Thoracic aorta (tissue), 2 donors: ENCODE measurements at regions not wholly inside any gene's neighbourhood (a gene's known extent, or its start where the extent isn't known, plus 50 kb on each side); places are given as distances from the start of the nearest gene placed in this dataset.

Experiments
- ATAC-seq: fragments of 150-250 bp; one replicate; pipeline ENCODE4 v1.8.0; 2017; ENCODE audit warnings: low read depth; ENCODE audit not compliant: insufficient number of reproducible peaks, low FRiP score
- DNase-seq: peaks from one replicate; pipeline ENCODE4 v3.0.0-alpha.2; 2020; ENCODE audit warnings: low spot score
- H3K27ac ChIP-seq, 2 donors: fragments of 200-600 bp; sonication (generic); 1 replicate in 1 of 2; 2 replicates in 1 of 2; pipeline ENCODE4 v1.5.1; 2016; ENCODE audit warnings: mild to moderate bottlenecking in 2 of 2, moderate library complexity in 2 of 2
- H3K27me3 ChIP-seq: fragments of 200-600 bp; sonication (generic); replicated peaks from 2 replicates; pipeline ENCODE4 v1.6.0; 2016; ENCODE audit warnings: mild to moderate bottlenecking; ENCODE audit not compliant: insufficient read depth
- H3K36me3 ChIP-seq: fragments of 200-600 bp; sonication (generic); one replicate; pipeline ENCODE4 v1.5.1; 2016
- H3K4me1 ChIP-seq, 2 donors: fragments of 200-600 bp; sonication (generic); 1 replicate in 1 of 2; 2 replicates in 1 of 2; pipeline versions ENCODE4 v1.5.1 to v1.6.0; 2016; ENCODE audit warnings: low read depth in 2 of 2, mild to moderate bottlenecking in 1 of 2; ENCODE audit not compliant: control insufficient read depth in 1 of 2
- H3K4me3 ChIP-seq: fragments of 200-600 bp; sonication (generic); 2 replicates; pipeline ENCODE4 v1.5.1; 2016; ENCODE audit warnings: mild to moderate bottlenecking
- H3K9me3 ChIP-seq: fragments of 200-600 bp; sonication (generic); 2 replicates; pipeline ENCODE4 v1.5.1; 2016
- TF ChIP-seq, protein P1 (sequence below): fragments of 200-600 bp; sonication (generic); IDR thresholded peaks from one replicate; pipeline ENCODE4 v1.5.1; 2019; ENCODE audit warnings: antibody characterized with exemption

DNA sequence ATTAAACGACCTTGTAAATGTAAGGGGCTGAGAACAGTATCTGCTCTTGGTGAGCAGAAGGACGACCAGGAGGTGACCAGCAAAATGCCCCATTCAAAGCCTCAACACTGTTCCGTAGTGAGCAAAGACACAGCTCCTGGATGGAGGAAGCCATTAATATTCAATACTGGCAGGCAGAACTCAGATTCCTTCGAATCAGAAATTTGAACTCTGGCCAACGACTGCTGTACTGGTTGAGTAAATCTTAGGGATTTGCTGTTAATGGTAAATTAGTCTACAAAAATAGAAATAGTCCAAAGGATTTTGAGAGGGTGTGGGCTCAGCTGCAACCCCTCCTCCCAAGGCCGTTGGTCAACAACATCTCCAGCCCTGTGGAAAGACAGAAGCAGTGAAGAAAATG lies 130.5 kb upstream of the PFKP start:
- H3K27ac ChIP-seq: no peak overlapping the region
- H3K9me3 ChIP-seq: no peaks in the 10 kb centered on the region
- no peaks in the 10 kb centered on the region for H3K4me1 ChIP-seq
- no peaks in the 10 kb centered on the region for H3K27me3 ChIP-seq
- no peak for ATAC-seq
- no peak overlapping the region for H3K4me3 ChIP-seq
- TF ChIP-seq, protein P1, sequence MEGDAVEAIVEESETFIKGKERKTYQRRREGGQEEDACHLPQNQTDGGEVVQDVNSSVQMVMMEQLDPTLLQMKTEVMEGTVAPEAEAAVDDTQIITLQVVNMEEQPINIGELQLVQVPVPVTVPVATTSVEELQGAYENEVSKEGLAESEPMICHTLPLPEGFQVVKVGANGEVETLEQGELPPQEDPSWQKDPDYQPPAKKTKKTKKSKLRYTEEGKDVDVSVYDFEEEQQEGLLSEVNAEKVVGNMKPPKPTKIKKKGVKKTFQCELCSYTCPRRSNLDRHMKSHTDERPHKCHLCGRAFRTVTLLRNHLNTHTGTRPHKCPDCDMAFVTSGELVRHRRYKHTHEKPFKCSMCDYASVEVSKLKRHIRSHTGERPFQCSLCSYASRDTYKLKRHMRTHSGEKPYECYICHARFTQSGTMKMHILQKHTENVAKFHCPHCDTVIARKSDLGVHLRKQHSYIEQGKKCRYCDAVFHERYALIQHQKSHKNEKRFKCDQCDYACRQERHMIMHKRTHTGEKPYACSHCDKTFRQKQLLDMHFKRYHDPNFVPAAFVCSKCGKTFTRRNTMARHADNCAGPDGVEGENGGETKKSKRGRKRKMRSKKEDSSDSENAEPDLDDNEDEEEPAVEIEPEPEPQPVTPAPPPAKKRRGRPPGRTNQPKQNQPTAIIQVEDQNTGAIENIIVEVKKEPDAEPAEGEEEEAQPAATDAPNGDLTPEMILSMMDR: no peak
- no peak for DNase-seq
- H3K36me3 ChIP-seq: no peaks in the 10 kb centered on the region

DNA sequence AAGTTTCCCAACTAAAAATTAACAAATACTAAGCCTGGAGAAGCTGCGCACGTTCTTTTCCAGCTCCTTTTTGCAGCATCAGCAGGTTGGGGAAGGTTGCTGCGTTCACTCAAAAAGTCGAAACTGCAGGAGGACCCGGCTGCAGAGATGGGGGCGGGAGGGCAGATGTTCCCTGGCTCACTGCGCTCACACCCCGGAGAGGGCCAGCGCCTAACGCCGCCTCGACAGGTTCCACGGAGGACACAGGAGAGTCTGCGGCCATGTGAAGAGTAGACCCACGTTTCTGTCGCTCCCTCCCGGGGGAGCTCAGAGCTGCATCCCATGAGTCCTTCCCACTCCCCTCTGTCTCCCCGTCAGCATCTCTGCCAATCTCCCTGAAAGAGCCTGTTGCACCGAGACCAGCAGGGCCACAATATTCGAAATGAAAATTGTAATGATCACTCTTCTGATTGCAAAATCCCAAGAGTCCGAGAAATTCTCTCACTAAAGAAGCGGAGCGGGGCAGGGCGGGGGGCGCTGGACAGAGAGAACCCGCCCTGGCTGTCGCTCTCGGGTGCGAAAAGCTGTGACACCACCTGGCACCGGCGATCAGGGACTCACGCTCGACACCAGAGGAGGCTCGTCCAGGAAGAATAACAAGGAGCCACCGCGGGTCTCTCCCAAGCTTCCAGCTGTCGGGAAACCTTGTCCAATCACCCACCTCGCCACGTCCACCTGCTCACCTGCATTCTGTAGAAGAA lies 131.5 kb upstream of the PFKP start:
- no peak overlapping the region for H3K4me3 ChIP-seq
- H3K9me3 ChIP-seq: no peaks in the 10 kb centered on the region
- TF ChIP-seq, protein P1: no peak
- no peaks in the 10 kb centered on the region for H3K36me3 ChIP-seq
- no peak for ATAC-seq
- no peak for DNase-seq
- H3K4me1 ChIP-seq: no peaks in the 10 kb centered on the region
- no peaks in the 10 kb centered on the region for H3K27me3 ChIP-seq
- no peak overlapping the region for H3K27ac ChIP-seq

DNA sequence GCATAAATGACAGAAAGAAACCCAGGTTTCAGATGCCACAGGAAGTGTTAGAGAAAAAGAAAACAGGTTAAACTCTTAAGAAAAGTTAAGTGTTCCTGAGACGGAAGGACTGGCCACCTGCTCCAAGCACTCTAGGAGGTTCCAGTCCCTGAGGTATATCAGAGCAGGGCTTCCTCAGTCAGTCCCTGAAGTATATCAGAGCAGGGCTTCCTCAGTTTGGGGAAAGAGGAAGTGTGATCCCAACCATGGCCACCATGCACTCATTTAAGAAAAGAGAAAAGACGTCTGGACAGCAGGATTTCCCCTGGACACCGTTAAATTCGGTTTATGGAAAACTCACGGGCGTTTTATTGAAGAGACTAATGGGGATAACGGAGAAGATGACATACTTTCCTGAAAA lies 133.4 kb upstream of the PFKP start:
- Histone ChIP-seq H3K4me3 (no peak overlapping the region), H3K4me1 (no peaks in the 10 kb centered on the region), H3K9me3 (no peaks in the 10 kb centered on the region), H3K27me3 (no peaks in the 10 kb centered on the region), H3K36me3 (no peaks in the 10 kb centered on the region), H3K27ac (no peak overlapping the region)
- DNase-seq: no peak
- no peak for ATAC-seq
- TF ChIP-seq, protein P1: no peak

DNA sequence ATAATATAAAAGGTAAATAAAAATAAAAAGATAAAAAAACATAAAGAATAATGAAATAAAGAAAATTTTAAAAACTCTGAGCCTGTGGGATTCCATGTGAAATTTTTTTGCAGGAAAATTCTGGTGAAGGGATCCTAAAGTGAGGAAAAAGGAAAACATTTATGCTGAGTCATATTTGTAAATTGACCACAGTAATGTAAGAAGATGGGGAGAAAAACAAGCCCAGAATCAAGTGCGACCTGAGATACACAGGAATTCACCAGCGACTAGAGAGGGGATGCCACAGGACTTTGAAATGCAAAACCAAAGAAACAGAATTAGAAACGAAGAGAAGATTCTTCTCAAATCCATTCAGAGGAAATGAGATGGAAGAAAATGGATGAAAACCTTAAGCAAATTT lies 133.8 kb upstream of the PFKP start:
- no peak for ATAC-seq
- Histone ChIP-seq H3K36me3 (no peaks in the 10 kb centered on the region), H3K4me1 (no peaks in the 10 kb centered on the region), H3K4me3 (no peak overlapping the region), H3K27me3 (no peaks in the 10 kb centered on the region), H3K27ac (no peak overlapping the region), H3K9me3 (no peaks in the 10 kb centered on the region)
- no peak for DNase-seq
- TF ChIP-seq, protein P1: no peak

DNA sequence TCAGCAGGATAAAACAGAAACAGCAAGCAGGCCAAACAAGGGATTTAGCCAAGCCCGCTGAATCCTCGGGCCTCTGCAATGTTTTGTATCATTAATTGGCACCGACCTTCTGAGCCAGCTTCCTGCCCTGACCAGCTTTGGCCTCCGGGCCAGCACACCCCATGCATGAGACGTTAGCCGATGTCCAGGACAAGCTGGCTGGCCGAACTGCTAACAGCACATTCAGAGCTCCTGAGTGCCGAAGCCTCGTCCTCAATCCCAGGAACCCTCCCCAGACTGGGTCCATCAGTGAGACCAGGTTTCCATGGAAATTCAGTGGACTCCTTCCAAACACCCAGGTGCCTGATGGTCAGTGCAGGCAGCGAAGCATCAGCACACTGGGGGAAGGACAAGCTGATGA lies 134.3 kb upstream of the PFKP start:
- no peak overlapping the region for H3K27ac ChIP-seq
- no peak for DNase-seq
- ATAC-seq: no peak

More for the DNA sequence above, 134.3 kb upstream of the PFKP start:
- H3K4me3 ChIP-seq: no peak overlapping the region
- no peaks in the 10 kb centered on the region for H3K27me3 ChIP-seq
- H3K4me1 ChIP-seq: no peaks in the 10 kb centered on the region
- H3K9me3 ChIP-seq: no peaks in the 10 kb centered on the region
- no peaks in the 10 kb centered on the region for H3K36me3 ChIP-seq
- TF ChIP-seq, protein P1: no peak
